OCI-LY7 (cell line): ENCODE measurements at regions not wholly inside any gene's neighbourhood (a gene's known extent, or its start where the extent isn't known, plus 50 kb on each side); places are given as distances from the start of the nearest gene placed in this dataset.

Experiments
- EZH2phosphoT487 ChIP-seq: fragments of 200-600 bp; sonication (generic); IDR thresholded peaks from 2 replicates; pipeline ENCODE4 v1.6.1; 2018; ENCODE audit warnings: low read depth, borderline replicate concordance, mild to moderate bottlenecking, mixed run types, antibody characterized with exemption, low read length, moderate library complexity, mixed read lengths
- TF ChIP-seq, protein P1 (sequence below): fragments of 200-600 bp; sonication (generic); conservative IDR thresholded peaks from 2 replicates; pipeline ENCODE4 v1.5.1; 2014; ENCODE audit warnings: mild to moderate bottlenecking, antibody characterized with exemption, low read length, moderate library complexity, mixed read lengths

DNA sequence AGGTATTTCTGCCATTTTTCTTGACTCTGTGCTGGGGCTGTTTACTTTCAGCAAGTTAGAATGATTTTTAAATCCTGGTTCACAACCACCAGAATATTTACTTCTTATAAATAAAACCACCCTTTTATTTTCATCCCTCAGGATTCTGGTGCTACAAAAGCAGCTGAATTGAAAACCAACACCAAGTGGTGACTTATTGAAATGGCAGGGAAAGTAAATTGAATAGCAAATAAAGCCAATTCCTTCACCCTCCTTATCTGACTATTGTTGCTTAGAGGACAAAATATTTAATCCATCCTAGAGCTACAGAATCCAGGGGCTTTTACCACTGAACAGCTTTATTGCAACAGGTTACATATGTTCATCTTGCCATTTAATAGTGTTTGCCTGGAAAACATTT lies 828.6 kb upstream of the GHITM start:
- TF ChIP-seq, protein P1, sequence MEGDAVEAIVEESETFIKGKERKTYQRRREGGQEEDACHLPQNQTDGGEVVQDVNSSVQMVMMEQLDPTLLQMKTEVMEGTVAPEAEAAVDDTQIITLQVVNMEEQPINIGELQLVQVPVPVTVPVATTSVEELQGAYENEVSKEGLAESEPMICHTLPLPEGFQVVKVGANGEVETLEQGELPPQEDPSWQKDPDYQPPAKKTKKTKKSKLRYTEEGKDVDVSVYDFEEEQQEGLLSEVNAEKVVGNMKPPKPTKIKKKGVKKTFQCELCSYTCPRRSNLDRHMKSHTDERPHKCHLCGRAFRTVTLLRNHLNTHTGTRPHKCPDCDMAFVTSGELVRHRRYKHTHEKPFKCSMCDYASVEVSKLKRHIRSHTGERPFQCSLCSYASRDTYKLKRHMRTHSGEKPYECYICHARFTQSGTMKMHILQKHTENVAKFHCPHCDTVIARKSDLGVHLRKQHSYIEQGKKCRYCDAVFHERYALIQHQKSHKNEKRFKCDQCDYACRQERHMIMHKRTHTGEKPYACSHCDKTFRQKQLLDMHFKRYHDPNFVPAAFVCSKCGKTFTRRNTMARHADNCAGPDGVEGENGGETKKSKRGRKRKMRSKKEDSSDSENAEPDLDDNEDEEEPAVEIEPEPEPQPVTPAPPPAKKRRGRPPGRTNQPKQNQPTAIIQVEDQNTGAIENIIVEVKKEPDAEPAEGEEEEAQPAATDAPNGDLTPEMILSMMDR, result no peak
- TF ChIP-seq EZH2phosphoT487, result no peak
